AG04449 (cell line): ENCODE measurements at regions not wholly inside any gene's neighbourhood (a gene's known extent, or its start where the extent isn't known, plus 50 kb on each side); places are given as distances from the start of the nearest gene placed in this dataset.

ENCODE experiments used
- CTCF ChIA-PET: fragments of 350-600 bp; formaldehyde crosslinking; extraction: SDS; loops from one replicate; lab custom pipeline; 2021; ENCODE audit warnings: antibody characterized with exemption; lab: Yijun Ruan, JAX
- POLR2A ChIA-PET: fragments of 400-600, 350-600 bp; formaldehyde crosslinking; extraction: SDS; loops from one replicate; lab custom pipeline; 2020; ENCODE audit warnings: antibody characterized with exemption, inconsistent platforms; lab: Yijun Ruan, JAX
- DNase-seq: peaks from one replicate; pipeline ENCODE4 v3.0.0-alpha.2; 2010; ENCODE audit warnings: low read depth, low spot score
- H3K4me3 ChIP-seq: 2 replicates; pipeline ENCODE4 v1.5.1; 2011; ENCODE audit warnings: low read depth, mild to moderate bottlenecking, control low read depth, low read length
- TF ChIP-seq, protein P1 (sequence below): IDR thresholded peaks from one replicate; pipeline ENCODE4 v1.5.1; 2011; ENCODE audit warnings: mild to moderate bottlenecking, moderate library complexity, low read length, control low read depth, inconsistent platforms; ENCODE audit not compliant: insufficient read depth; ENCODE audit errors: missing control alignments

- CTCF ChIA-PET: no interaction called here
- no peak overlapping the region for H3K4me3 ChIP-seq
- TF ChIP-seq, protein P1, sequence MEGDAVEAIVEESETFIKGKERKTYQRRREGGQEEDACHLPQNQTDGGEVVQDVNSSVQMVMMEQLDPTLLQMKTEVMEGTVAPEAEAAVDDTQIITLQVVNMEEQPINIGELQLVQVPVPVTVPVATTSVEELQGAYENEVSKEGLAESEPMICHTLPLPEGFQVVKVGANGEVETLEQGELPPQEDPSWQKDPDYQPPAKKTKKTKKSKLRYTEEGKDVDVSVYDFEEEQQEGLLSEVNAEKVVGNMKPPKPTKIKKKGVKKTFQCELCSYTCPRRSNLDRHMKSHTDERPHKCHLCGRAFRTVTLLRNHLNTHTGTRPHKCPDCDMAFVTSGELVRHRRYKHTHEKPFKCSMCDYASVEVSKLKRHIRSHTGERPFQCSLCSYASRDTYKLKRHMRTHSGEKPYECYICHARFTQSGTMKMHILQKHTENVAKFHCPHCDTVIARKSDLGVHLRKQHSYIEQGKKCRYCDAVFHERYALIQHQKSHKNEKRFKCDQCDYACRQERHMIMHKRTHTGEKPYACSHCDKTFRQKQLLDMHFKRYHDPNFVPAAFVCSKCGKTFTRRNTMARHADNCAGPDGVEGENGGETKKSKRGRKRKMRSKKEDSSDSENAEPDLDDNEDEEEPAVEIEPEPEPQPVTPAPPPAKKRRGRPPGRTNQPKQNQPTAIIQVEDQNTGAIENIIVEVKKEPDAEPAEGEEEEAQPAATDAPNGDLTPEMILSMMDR: no peak
- no peak for DNase-seq
- POLR2A ChIA-PET: no interaction called here
Observed at GRCh38 chr2:16374671-16375070, 291.0 kb downstream of the CYRIA start.

GRCh38 chr2:16373341-16373740, 292.3 kb downstream of the CYRIA start:
- no peak for DNase-seq
- no peak overlapping the region for H3K4me3 ChIP-seq
- TF ChIP-seq, protein P1: no peak
- POLR2A ChIA-PET: no interaction called here
- CTCF ChIA-PET: no interaction called here

GRCh38 chr2:16371751-16372150, 293.9 kb downstream of the CYRIA start:
- TF ChIP-seq, protein P1: no peak
- POLR2A ChIA-PET: no interaction called here
- CTCF ChIA-PET: no interaction called here
- DNase-seq: no peak
- no peak overlapping the region for H3K4me3 ChIP-seq

DNA sequence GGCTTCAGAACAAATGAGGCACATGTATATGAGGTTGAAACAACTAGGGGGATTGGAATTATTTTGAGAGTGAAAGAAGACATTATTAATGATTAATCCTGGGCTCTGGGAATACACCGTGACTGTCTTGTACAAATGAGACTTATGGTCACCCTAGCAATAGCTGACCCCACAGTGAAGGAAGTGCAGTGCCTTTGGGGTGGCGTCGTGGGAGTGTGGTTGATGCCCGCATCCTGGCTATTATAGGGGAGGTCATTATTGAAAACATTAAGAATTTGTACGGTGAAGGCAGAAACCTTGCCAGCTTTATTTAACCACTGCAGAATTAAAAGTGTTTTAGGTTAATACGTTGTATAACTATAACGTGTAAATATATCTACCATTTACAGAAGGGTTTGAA, 296.7 kb downstream of the CYRIA start:
- H3K4me3 ChIP-seq: no peak overlapping the region
- TF ChIP-seq, protein P1: no peak
- POLR2A ChIA-PET: no interaction called here
- DNase-seq: no peak
- CTCF ChIA-PET: no interaction called here

DNA sequence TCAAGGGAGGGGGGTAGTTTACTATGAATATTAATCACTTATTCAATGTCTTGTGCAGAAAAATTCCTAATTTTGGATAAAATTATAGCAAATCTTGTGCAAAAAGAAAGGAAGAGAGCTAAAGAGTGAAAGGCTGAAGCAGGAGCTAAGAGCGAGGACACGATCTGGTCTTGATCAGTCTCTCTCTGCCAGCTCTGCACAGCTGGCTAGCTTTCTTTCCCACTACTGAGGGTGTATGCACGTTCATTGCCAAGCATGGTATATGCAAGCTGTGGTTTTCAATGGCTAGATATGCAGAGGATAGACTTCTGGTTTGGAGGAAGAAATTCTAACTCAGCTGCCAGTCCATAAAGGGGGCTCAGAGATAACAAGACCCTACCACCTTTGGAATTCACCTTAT, 297.3 kb downstream of the CYRIA start:
- no peak overlapping the region for H3K4me3 ChIP-seq
- CTCF ChIA-PET: no interaction called here
- POLR2A ChIA-PET: no interaction called here
- TF ChIP-seq, protein P1: no peak
- DNase-seq: no peak

- DNase-seq: no peak
- ChIA-PET POLR2A (no interaction called here), CTCF (no interaction called here)
- no peak overlapping the region for H3K4me3 ChIP-seq
- TF ChIP-seq, protein P1: no peak
Observed at GRCh38 chr2:16365366-16365765, 300.3 kb downstream of the CYRIA start.

DNA sequence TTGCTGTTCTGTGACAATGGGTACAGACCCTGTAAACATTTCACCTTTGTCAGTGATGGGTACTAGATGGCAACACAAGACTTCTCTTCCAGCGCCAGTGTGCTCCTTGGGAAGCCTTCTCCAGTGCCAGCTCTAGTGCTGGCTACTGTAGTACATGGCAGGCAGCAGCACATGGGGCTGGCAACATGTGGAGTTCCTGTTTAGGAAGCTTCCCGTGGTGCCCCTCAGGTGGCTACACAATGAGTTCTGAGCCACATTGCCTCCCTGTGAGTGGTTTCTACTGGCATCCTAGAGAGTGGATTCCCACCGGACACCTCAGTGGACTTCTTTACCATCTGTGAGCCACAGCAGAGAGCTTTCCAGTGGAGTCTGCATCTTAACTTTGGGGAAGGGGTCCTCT, 302.1 kb downstream of the CYRIA start:
- POLR2A ChIA-PET: no interaction called here
- no peak for DNase-seq
- CTCF ChIA-PET: no interaction called here
- TF ChIP-seq, protein P1: no peak
- no peak overlapping the region for H3K4me3 ChIP-seq
